ENCODE measurements at regions not wholly inside any gene's neighbourhood (a gene's known extent, or its start where the extent isn't known, plus 50 kb on each side); places are given as distances from the start of the nearest gene placed in this dataset.
"Not testable (repeated sequence)": the region's sequence is repeated elsewhere in the genome, so short reads cannot be mapped to it uniquely, and the experiment has no call there.

DNA sequence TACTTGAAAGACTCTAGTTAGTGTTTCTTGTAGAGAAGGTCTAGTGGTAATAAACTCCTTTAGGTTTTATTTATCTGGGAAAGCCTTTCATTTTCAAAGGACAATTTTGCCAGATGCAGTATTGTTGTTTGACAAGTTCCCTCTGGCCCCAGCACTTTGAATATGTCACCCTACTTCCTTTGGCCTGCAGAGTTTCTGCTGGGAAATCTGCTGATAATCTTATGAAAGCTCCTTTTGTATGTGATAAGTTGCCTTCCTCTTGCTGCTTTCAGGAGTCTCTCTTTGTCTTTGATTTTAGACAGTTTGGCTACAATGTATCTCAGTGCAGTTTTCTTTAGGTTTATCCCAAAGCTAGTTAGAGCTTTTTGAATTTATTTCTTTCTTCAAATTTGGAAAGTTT, 106.2 kb upstream of the L3MBTL4 start:
- TF ChIP-seq, protein P1, sequence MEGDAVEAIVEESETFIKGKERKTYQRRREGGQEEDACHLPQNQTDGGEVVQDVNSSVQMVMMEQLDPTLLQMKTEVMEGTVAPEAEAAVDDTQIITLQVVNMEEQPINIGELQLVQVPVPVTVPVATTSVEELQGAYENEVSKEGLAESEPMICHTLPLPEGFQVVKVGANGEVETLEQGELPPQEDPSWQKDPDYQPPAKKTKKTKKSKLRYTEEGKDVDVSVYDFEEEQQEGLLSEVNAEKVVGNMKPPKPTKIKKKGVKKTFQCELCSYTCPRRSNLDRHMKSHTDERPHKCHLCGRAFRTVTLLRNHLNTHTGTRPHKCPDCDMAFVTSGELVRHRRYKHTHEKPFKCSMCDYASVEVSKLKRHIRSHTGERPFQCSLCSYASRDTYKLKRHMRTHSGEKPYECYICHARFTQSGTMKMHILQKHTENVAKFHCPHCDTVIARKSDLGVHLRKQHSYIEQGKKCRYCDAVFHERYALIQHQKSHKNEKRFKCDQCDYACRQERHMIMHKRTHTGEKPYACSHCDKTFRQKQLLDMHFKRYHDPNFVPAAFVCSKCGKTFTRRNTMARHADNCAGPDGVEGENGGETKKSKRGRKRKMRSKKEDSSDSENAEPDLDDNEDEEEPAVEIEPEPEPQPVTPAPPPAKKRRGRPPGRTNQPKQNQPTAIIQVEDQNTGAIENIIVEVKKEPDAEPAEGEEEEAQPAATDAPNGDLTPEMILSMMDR (IDR thresholded peaks at IDR 0.05; ENCODE audit: insufficient read depth, low read depth, low read length, missing control alignments), result no peak
- no peak overlapping the region for H3K4me3 ChIP-seq (ENCODE audit: low read length)
- DNase-seq (ENCODE audit: low read depth), result no peak

DNA sequence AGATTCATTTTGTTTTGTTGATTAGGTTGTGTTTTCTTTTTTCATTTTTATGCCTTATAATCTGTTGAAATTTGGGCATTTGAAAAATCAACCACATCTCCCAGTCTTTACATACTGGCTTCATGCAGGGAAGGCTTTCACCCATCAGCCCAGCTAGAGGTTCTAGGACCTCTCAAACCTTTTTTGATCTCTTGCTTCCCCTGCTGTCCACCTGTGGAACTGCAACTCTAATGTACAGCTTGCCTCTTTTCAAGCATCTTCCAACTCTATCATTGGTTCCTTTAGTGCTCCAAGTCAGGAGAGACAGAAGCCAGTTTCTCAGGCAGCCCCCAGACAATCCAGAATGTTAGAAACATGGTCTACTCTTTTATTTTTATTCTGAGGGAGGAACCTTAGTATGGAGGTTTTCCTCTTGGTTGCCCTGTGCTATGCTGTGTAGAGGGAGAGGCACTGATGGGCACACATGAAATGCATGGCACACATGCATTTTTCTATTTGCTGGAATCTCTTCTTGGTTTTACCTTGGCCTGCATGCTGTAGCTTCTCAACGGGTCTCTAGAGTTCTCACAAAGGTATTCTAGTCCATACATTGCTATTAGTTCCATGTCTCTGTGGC, 107.2 kb upstream of the L3MBTL4 start:
- TF ChIP-seq, protein P1 (IDR thresholded peaks at IDR 0.05; ENCODE audit: insufficient read depth, low read depth, low read length, missing control alignments), result peak; percentile 81
- DNase-seq (ENCODE audit: low read depth), result peak; percentile 25
- H3K4me3 ChIP-seq (ENCODE audit: low read length), result no peak overlapping the region

DNA sequence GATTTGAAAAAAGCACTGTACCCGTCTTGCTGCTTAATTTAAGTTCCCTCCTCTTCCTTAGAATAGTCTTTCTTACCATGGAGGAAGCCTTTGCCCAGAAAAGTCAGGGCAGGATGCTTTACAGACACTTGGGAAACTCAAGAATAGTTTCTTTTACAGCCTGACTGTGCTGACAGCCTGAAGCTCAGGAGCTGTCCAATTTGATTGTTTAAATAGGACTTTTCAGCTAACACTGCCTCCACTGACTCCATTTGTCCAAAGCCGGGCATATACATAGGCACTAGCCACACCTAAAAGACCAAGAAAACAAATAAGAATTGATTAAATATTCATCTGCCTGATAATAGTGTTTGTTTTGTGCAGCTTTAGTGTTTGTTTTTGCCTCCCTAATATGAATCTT, 110.9 kb upstream of the L3MBTL4 start:
- TF ChIP-seq, protein P1 (IDR thresholded peaks at IDR 0.05; ENCODE audit: insufficient read depth, low read depth, low read length, missing control alignments), result no peak
- DNase-seq (ENCODE audit: low read depth), result no peak
- H3K4me3 ChIP-seq (ENCODE audit: low read length), result no peak overlapping the region

DNA sequence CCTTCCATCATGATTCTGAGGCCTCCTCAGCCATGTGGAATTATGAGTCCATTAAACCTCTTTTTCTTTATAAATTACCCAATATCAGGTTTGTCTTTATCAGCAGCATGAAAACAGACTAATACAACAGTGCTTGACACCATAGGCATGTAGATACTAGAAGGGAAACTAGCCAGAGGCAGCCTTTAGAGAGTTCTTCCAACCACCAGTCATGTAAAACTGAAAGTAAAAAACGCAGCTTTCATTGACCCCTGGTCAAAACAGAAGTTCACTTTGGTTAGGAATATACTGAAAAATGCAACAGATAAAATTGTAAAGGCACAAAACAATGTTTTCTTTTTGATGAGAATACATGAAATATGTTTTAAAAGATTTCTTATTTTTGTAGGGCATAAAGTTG, 122.8 kb upstream of the L3MBTL4 start:
- H3K4me3 ChIP-seq (ENCODE audit: low read length), result no peak overlapping the region
- TF ChIP-seq, protein P1 (IDR thresholded peaks at IDR 0.05; ENCODE audit: insufficient read depth, low read depth, low read length, missing control alignments), result no peak
- DNase-seq (ENCODE audit: low read depth), result no peak

DNA sequence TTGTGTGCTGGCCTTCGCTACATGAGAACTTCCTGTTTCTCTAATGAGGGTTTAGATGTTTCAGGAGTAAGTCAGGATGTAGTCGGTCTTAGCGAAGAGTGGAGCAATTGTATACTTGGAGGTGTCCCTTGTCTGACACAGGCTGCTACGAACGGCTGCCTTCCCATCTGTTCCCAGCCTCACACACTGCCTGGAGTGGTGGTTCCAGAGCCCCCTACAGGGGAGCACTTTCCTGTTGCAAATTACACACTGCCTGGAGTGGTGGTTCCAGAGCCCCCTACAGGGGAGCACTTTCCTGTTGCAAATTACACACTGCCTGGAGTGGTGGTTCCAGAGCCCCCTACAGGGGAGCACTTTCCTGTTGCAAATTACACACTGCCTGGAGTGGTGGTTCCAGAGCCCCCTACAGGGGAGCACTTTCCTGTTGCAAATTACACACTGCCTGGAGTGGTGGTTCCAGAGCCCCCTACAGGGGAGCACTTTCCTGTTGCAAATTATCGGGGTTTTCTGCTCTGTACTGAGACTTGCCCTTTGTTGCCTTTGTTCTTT, 126.5 kb upstream of the L3MBTL4 start:
- not testable (repeated sequence) for DNase-seq (ENCODE audit: low read depth)

DNA sequence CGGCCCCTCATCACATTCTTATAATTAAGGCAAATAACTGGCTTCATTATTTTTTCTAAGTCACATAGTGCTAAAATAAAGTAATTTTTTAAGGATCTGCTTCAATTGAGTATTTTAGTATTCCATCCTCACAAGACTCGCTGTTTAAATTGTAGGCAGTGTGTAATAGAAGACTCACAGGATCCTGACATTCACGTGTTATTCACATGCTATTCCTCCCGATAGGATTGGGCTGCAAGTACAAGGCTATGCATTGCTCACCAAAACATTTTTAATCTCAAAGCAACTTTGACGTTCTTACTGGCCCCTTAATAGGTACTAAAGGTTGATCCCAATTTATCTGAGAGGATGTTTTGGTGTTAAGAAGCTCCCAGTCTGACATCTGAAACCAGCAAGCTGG, 127.6 kb upstream of the L3MBTL4 start:
- no peak for DNase-seq (ENCODE audit: low read depth)
- no peak overlapping the region for H3K4me3 ChIP-seq (ENCODE audit: low read length)
- TF ChIP-seq, protein P1 (IDR thresholded peaks at IDR 0.05; ENCODE audit: insufficient read depth, low read depth, low read length, missing control alignments), result no peak

More for the DNA sequence above, 126.5 kb upstream of the L3MBTL4 start:
- H3K4me3 ChIP-seq (ENCODE audit: low read length), result not testable (repeated sequence)

DNA sequence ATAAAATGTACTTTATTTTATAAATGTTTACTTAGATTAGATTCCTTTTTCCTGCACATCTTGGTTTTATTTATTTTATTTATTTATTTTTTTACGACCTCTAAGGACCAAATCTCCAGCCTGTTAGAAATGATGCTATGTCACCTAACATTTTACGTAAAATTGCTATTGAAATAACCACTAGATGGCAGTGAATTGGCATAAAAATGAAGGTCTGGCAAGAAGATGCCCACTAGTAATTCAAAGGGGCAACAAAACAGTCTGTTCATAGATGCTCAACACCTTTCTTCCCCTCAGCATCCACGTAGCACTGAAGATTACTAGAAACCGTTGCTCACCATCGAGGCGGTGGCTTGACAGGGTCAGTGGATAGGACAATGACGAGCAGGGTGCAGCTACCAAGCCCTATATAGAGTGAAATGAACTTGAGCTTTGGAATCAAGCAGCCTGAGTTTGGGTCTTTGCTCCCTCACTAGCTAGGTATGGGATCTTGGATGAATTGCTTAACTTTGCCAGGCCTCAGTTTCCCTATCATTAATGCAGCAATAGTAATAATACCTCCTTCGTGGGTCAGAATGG, 128.7 kb upstream of the L3MBTL4 start:
- H3K4me3 ChIP-seq (ENCODE audit: low read length), result no peak overlapping the region
- DNase-seq (ENCODE audit: low read depth), result peak; percentile 21
- TF ChIP-seq, protein P1 (IDR thresholded peaks at IDR 0.05; ENCODE audit: insufficient read depth, low read depth, low read length, missing control alignments), result peak; percentile 46
